ENCODE measurements at regions not wholly inside any gene's neighbourhood (a gene's known extent, or its start where the extent isn't known, plus 50 kb on each side); places are given as distances from the start of the nearest gene placed in this dataset.

GRCh38 chr4:145396581-145396980, 85.1 kb upstream of the SMAD1 start:
- Mint-ChIP-seq H3K36me3 (ENCODE audit: unreplicated experiment) (no peaks in the 10 kb centered on the region), H3K4me3 (ENCODE audit: unreplicated experiment) (no peak overlapping the region), H3K27me3 (ENCODE audit: unreplicated experiment) (no peaks in the 10 kb centered on the region), H3K27ac (ENCODE audit: unreplicated experiment) (no peak overlapping the region), H3K9me3 (ENCODE audit: unreplicated experiment) (peaks cover 1% of the 10 kb centered on the region), H3K4me1 (ENCODE audit: low read depth, unreplicated experiment) (no peaks in the 10 kb centered on the region)
- no peak for DNase-seq
- TF ChIP-seq, protein P1, sequence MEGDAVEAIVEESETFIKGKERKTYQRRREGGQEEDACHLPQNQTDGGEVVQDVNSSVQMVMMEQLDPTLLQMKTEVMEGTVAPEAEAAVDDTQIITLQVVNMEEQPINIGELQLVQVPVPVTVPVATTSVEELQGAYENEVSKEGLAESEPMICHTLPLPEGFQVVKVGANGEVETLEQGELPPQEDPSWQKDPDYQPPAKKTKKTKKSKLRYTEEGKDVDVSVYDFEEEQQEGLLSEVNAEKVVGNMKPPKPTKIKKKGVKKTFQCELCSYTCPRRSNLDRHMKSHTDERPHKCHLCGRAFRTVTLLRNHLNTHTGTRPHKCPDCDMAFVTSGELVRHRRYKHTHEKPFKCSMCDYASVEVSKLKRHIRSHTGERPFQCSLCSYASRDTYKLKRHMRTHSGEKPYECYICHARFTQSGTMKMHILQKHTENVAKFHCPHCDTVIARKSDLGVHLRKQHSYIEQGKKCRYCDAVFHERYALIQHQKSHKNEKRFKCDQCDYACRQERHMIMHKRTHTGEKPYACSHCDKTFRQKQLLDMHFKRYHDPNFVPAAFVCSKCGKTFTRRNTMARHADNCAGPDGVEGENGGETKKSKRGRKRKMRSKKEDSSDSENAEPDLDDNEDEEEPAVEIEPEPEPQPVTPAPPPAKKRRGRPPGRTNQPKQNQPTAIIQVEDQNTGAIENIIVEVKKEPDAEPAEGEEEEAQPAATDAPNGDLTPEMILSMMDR (IDR thresholded peaks at IDR 0.05; ENCODE audit: partially characterized antibody, unreplicated experiment) = no peak

GRCh38 chr4:145390571-145390970, 91.1 kb upstream of the SMAD1 start:
- DNase-seq = no peak
- peaks cover 2% of the 10 kb centered on the region for H3K9me3 Mint-ChIP-seq (ENCODE audit: unreplicated experiment)
- H3K4me3 Mint-ChIP-seq (ENCODE audit: unreplicated experiment) = no peak overlapping the region
- H3K36me3 Mint-ChIP-seq (ENCODE audit: unreplicated experiment) = no peaks in the 10 kb centered on the region
- peaks cover 10% of the 10 kb centered on the region for H3K4me1 Mint-ChIP-seq (ENCODE audit: low read depth, unreplicated experiment)
- peak overlapping the region; percentile 73 for H3K27ac Mint-ChIP-seq (ENCODE audit: unreplicated experiment)
- H3K27me3 Mint-ChIP-seq (ENCODE audit: unreplicated experiment) = peaks cover 2% of the 10 kb centered on the region
- TF ChIP-seq, protein P1 (IDR thresholded peaks at IDR 0.05; ENCODE audit: partially characterized antibody, unreplicated experiment) = no peak

DNA sequence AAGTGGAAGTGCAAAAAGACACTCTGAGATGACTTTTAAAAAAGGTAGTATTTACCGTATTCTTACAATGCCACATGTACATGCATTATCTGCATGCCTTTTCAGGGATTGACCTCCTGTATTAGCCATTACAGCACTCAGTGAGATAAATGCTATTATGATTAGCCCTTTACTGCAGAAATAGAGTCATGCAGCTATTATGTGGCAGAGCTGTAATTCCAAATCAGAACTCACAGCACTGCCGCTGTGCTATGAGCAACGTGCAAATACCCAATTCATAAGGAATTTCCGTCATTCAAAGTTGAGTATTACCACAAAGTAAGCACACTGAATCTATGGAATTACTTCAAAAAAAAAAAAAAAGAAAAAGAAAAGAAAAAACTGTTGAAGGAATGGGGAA, 92.1 kb upstream of the SMAD1 start:
- DNase-seq = no peak
- Mint-ChIP-seq H3K36me3 (ENCODE audit: unreplicated experiment) (no peaks in the 10 kb centered on the region), H3K27ac (ENCODE audit: unreplicated experiment) (no peak overlapping the region), H3K4me1 (ENCODE audit: low read depth, unreplicated experiment) (peaks cover 10% of the 10 kb centered on the region), H3K9me3 (ENCODE audit: unreplicated experiment) (peaks cover 2% of the 10 kb centered on the region), H3K4me3 (ENCODE audit: unreplicated experiment) (no peak overlapping the region), H3K27me3 (ENCODE audit: unreplicated experiment) (peaks cover 2% of the 10 kb centered on the region)
- TF ChIP-seq, protein P1 (IDR thresholded peaks at IDR 0.05; ENCODE audit: partially characterized antibody, unreplicated experiment) = no peak

GRCh38 chr4:145388043-145388442, 93.6 kb upstream of the SMAD1 start:
- no peak for DNase-seq
- H3K27me3 Mint-ChIP-seq (ENCODE audit: unreplicated experiment) = peaks cover 2% of the 10 kb centered on the region
- peaks cover 2% of the 10 kb centered on the region for H3K9me3 Mint-ChIP-seq (ENCODE audit: unreplicated experiment)
- peaks cover 10% of the 10 kb centered on the region for H3K4me1 Mint-ChIP-seq (ENCODE audit: low read depth, unreplicated experiment)
- H3K36me3 Mint-ChIP-seq (ENCODE audit: unreplicated experiment) = no peaks in the 10 kb centered on the region
- H3K27ac Mint-ChIP-seq (ENCODE audit: unreplicated experiment) = no peak overlapping the region
- H3K4me3 Mint-ChIP-seq (ENCODE audit: unreplicated experiment) = no peak overlapping the region
- TF ChIP-seq, protein P1 (IDR thresholded peaks at IDR 0.05; ENCODE audit: partially characterized antibody, unreplicated experiment) = no peak

GRCh38 chr4:145387079-145387478, 94.6 kb upstream of the SMAD1 start:
- Mint-ChIP-seq H3K9me3 (ENCODE audit: unreplicated experiment) (peaks cover 2% of the 10 kb centered on the region), H3K27me3 (ENCODE audit: unreplicated experiment) (peaks cover 2% of the 10 kb centered on the region), H3K27ac (ENCODE audit: unreplicated experiment) (no peak overlapping the region), H3K36me3 (ENCODE audit: unreplicated experiment) (no peaks in the 10 kb centered on the region), H3K4me1 (ENCODE audit: low read depth, unreplicated experiment) (peaks cover 10% of the 10 kb centered on the region), H3K4me3 (ENCODE audit: unreplicated experiment) (no peak overlapping the region)
- TF ChIP-seq, protein P1 (IDR thresholded peaks at IDR 0.05; ENCODE audit: partially characterized antibody, unreplicated experiment) = no peak
- DNase-seq = no peak
